PC-9 (cell line): ENCODE measurements at regions not wholly inside any gene's neighbourhood (a gene's known extent, or its start where the extent isn't known, plus 50 kb on each side); places are given as distances from the start of the nearest gene placed in this dataset.

ENCODE experiments used
- EZH2 ChIP-seq: fragments of 200-600 bp; sonication (generic); IDR thresholded peaks from 2 replicates; pipeline ENCODE4 v1.8.0; 2017; ENCODE audit warnings: antibody characterized with exemption, low read depth
- TF ChIP-seq, protein P1 (sequence below): fragments of 200-600 bp; sonication (generic); conservative IDR thresholded peaks from 2 replicates; pipeline ENCODE4 v1.6.1; 2017; ENCODE audit warnings: mixed run types, antibody characterized with exemption, mild to moderate bottlenecking, moderate library complexity

DNA sequence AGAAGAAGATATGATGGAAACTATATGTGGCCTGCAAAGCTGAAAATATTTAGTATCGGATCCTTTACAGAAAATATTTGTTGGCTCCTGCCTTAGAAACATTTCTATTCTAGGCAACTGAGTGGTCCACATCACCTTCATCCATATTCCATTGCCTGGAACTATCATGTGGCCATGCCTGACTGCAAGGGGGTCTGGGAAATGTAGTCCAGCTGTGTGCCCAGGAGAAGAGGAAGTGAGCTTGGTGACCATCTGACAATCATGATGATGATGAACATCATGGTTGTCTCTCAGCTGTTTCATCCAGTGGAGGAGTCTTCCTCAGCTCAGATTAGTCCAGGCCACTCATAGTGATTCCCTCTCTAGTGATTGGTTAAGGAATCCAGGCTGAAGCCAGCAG is 61.8 kb upstream of the IFNLR1 start:
- TF ChIP-seq, protein P1, sequence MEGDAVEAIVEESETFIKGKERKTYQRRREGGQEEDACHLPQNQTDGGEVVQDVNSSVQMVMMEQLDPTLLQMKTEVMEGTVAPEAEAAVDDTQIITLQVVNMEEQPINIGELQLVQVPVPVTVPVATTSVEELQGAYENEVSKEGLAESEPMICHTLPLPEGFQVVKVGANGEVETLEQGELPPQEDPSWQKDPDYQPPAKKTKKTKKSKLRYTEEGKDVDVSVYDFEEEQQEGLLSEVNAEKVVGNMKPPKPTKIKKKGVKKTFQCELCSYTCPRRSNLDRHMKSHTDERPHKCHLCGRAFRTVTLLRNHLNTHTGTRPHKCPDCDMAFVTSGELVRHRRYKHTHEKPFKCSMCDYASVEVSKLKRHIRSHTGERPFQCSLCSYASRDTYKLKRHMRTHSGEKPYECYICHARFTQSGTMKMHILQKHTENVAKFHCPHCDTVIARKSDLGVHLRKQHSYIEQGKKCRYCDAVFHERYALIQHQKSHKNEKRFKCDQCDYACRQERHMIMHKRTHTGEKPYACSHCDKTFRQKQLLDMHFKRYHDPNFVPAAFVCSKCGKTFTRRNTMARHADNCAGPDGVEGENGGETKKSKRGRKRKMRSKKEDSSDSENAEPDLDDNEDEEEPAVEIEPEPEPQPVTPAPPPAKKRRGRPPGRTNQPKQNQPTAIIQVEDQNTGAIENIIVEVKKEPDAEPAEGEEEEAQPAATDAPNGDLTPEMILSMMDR = no peak
- no peak for TF ChIP-seq EZH2
